ENCODE measurements at regions not wholly inside any gene's neighbourhood (a gene's known extent, or its start where the extent isn't known, plus 50 kb on each side); places are given as distances from the start of the nearest gene placed in this dataset.

DNA sequence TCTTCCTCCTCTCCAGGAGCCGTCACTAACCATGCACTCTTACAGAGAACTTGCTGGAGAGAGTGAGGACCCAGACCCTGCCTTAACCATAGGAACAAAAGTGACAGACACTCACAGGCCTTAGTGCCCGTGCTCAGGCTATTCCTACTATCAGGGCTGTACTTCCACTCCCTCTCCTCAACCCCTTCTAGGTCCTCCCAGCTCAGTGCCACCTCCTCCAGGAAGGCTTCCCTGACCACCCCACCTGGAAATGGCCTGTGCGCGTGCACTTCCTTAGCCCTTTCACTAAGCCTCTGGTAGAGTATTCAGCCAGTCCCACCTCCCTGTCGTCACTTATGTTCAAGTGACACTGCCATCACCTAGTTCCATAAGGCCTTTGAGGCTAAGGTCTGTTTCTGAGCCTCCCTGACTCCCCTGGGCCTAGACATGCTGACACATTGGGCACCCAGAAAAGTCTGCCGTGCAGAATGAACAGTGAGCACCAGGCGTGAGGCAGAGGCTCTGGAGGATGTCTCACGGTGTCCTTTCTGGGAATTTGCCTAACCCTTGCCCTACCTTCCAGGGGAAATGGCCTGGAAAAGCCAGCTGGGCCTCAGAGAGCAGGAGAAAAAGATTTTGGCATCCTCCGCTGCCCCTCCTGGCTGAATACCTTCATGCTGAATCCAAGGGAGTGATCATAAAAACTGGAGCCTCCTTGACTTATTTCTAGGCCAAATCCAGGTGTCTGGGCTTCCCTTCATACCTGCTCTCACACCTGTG is 108.6 kb upstream of the SMAD3 start:
- TF ChIP-seq, protein P1, sequence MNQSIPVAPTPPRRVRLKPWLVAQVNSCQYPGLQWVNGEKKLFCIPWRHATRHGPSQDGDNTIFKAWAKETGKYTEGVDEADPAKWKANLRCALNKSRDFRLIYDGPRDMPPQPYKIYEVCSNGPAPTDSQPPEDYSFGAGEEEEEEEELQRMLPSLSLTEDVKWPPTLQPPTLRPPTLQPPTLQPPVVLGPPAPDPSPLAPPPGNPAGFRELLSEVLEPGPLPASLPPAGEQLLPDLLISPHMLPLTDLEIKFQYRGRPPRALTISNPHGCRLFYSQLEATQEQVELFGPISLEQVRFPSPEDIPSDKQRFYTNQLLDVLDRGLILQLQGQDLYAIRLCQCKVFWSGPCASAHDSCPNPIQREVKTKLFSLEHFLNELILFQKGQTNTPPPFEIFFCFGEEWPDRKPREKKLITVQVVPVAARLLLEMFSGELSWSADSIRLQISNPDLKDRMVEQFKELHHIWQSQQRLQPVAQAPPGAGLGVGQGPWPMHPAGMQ (IDR thresholded peaks at IDR 0.05; ENCODE audit: borderline replicate concordance) = no peak
- TF ChIP-seq, protein P2, sequence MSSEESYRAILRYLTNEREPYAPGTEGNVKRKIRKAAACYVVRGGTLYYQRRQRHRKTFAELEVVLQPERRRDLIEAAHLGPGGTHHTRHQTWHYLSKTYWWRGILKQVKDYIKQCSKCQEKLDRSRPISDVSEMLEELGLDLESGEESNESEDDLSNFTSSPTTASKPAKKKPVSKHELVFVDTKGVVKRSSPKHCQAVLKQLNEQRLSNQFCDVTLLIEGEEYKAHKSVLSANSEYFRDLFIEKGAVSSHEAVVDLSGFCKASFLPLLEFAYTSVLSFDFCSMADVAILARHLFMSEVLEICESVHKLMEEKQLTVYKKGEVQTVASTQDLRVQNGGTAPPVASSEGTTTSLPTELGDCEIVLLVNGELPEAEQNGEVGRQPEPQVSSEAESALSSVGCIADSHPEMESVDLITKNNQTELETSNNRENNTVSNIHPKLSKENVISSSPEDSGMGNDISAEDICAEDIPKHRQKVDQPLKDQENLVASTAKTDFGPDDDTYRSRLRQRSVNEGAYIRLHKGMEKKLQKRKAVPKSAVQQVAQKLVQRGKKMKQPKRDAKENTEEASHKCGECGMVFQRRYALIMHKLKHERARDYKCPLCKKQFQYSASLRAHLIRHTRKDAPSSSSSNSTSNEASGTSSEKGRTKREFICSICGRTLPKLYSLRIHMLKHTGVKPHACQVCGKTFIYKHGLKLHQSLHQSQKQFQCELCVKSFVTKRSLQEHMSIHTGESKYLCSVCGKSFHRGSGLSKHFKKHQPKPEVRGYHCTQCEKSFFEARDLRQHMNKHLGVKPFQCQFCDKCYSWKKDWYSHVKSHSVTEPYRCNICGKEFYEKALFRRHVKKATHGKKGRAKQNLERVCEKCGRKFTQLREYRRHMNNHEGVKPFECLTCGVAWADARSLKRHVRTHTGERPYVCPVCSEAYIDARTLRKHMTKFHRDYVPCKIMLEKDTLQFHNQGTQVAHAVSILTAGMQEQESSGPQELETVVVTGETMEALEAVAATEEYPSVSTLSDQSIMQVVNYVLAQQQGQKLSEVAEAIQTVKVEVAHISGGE (CRISPR knock-in tag; IDR thresholded peaks at IDR 0.05) = no peak
- TF ChIP-seq NFXL1 (IDR thresholded peaks at IDR 0.05; ENCODE audit: borderline replicate concordance) (no peak), IRF4 (IDR thresholded peaks at IDR 0.05; ENCODE audit: low read depth, low read length) (no peak), IKZF1 (conservative IDR thresholded peaks at IDR 0.05) (no peak), NFIC (IDR thresholded peaks at IDR 0.05; ENCODE audit: low read depth, low read length) (no peak), YBX1 (IDR thresholded peaks at IDR 0.05) (no peak), PAX8 (IDR thresholded peaks at IDR 0.05) (no peak), GABPA (IDR thresholded peaks at IDR 0.05; ENCODE audit: low read depth) (no peak), RAD51 (IDR thresholded peaks at IDR 0.05) (no peak), SMAD1 (IDR thresholded peaks at IDR 0.05; ENCODE audit: low read depth, partially characterized antibody) (no peak)
- intact Hi-C loops (cut with micrococcal nuclease; ENCODE audit: unreplicated experiment) = no loop called here
- POLR2A ChIA-PET = no interaction called here

More for the DNA sequence above, 108.6 kb upstream of the SMAD3 start:
- no peak overlapping the region for H3K27ac ChIP-seq (ENCODE audit: control insufficient read depth, insufficient read depth)
- ATAC-seq = no peak
- RAD21 ChIA-PET (ENCODE audit: unreplicated experiment) = no interaction called here
- no peak overlapping the region for H3K9ac ChIP-seq (ENCODE audit: control insufficient read depth, insufficient read depth, low read length)
- H3K27me3 ChIP-seq (replicated peaks in 1 of 2; ENCODE audit: control insufficient read depth in 2 of 2, insufficient read depth in 2 of 2, low read length in 1 of 2) = no peaks in the 10 kb centered on the region
- no TSS peak for BruUV-seq (replicated peaks)
- no peaks in the 10 kb centered on the region for H3K36me3 ChIP-seq (ENCODE audit: control insufficient read depth in 2 of 2, insufficient read depth in 2 of 2, low read length in 1 of 2)
- 67% methylated on average over 9 of the region's 9 CpGs for WGBS (ENCODE audit: insufficient coverage, insufficient replicate concordance, low lambda C conversion rate, missing lambda C conversion rate)
- no peaks in the 10 kb centered on the region for H4K20me1 ChIP-seq (ENCODE audit: control insufficient read depth, insufficient read depth)
- CTCF ChIA-PET = interaction anchor here (1.0 to 1.4 kb wide), 3 partner anchors 10 to 348 kb away, joined by 3 to 4 read pairs (median 4); no protein-coding TSS in a partner anchor
- FAIRE-seq = no peak
- in situ Hi-C loops (cut with MboI) = no loop called here
- H2AFZ ChIP-seq (ENCODE audit: control insufficient read depth, low read depth, low read length) = no peak overlapping the region
- no peaks in the 10 kb centered on the region for H3K79me2 ChIP-seq (ENCODE audit: control insufficient read depth, insufficient read depth, low read length)
- no peak for DNase-seq (ENCODE audit: low read depth, low spot score)
- H3K9me3 ChIP-seq (replicated peaks; ENCODE audit: control insufficient read depth, insufficient read depth, low read length) = no peaks in the 10 kb centered on the region
- H3K4me1 ChIP-seq (ENCODE audit: control insufficient read depth, insufficient read depth, low read length) = no peaks in the 10 kb centered on the region
- SMC1A ChIA-PET (ENCODE audit: uncharacterized antibody, unreplicated experiment) = no interaction called here
- H3K4me2 ChIP-seq (ENCODE audit: control insufficient read depth, insufficient read depth) = no peak overlapping the region
- H3K4me3 ChIP-seq = no peak overlapping the region
